GM21619 (cell line): ENCODE measurements at regions not wholly inside any gene's neighbourhood (a gene's known extent, or its start where the extent isn't known, plus 50 kb on each side); places are given as distances from the start of the nearest gene placed in this dataset.

ENCODE experiments used
- ATAC-seq: cut with Tn5 transposase; IDR thresholded peaks from one replicate; pipeline ENCODE4 v1.9.1; 2021; ENCODE audit not compliant: unreplicated experiment

GRCh38 chr4:137333031-137333430 is 199.3 kb downstream of the PCDH18 start:
- no peak for ATAC-seq

GRCh38 chr4:137312257-137312656 is 220.0 kb downstream of the PCDH18 start:
- ATAC-seq: no peak

GRCh38 chr4:137310593-137311490 is 221.5 kb downstream of the PCDH18 start:
- no peak for ATAC-seq

- ATAC-seq: no peak
Measured at GRCh38 chr4:137310166-137310565, 222.1 kb downstream of the PCDH18 start.

GRCh38 chr4:137309424-137309823 is 222.9 kb downstream of the PCDH18 start:
- no peak for ATAC-seq

GRCh38 chr4:137307806-137308205 is 224.5 kb downstream of the PCDH18 start:
- no peak for ATAC-seq

GRCh38 chr4:137300776-137301175 is 231.5 kb downstream of the PCDH18 start:
- no peak for ATAC-seq

DNA sequence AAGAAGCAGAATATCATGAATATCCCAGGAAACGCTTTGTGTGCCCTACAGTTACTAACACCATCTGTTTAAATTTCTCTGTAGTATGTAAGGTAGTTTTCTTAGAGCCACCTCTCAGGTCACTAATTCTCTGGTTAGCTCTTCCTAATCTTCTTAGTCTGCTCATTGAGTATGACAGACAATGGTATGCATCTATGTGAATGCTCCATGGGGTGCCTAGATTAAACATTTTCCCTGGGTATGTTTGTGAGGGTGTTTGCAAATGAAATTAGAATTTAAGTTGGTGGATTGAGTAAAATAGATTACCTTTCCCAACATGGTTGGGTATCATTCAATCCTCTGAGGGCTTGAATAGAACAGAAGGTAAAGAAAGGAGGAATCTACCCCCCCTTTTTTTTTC is 233.0 kb downstream of the PCDH18 start:
- ATAC-seq: no peak

DNA sequence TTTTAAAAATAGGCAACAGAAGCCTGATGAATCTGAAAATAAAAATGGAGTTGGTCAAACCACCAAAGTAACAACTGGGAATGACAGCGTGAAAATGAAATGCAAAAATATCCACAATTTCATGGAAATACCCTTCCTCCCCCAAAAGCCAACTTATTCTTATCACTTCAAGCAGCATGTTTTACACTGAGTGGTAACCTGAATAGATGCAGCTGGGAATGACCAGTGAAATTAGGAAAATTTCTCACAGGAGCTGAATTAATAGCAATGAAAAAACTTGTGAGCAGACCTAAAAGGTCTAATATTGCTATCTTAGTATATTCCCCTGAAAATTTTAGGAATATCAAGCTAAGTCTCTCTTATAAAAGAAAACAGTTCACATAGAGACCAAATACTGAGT is 239.0 kb downstream of the PCDH18 start:
- ATAC-seq: no peak

GRCh38 chr4:137283737-137284136 is 248.6 kb downstream of the PCDH18 start:
- no peak for ATAC-seq

DNA sequence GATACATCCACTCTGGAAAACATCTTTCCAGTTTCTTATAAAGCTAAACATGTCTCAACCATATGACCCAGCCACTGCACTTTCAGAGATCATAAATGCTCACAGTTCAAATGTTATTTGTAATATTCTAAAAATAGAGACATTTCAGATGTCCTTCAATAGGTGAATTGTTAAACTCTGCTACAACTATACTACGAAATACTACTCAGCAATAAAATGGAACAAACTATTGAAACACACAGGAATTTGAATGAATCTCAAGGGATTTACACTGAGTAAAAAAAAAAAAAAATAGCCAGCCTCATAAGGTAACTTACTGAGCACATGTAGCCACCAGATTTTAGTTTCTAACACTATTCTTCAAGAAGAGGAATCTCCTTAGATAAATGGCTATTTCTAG is 253.9 kb downstream of the PCDH18 start:
- ATAC-seq: no peak

DNA sequence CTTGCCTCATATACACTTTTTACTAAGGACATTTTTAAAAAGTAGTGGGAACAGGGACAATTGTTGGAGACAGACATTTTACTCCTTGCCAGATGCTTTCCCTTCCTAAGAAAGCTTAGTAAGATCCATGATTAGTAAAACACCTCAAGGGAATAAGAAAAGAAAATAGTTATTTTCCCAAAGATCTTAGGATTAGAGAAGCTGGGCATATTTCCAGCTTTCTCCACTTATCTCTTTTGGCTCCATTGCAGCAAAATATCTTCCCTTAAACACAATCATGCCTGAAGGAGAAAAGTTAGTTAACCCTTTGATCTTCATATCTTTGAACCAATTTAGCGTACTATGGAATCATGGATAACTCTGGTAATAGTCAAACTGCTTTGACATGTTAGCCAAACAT is 257.9 kb downstream of the PCDH18 start:
- ATAC-seq: no peak

GRCh38 chr4:137267024-137267423 is 265.3 kb downstream of the PCDH18 start:
- ATAC-seq: no peak

GRCh38 chr4:137266511-137266910 is 265.8 kb downstream of the PCDH18 start:
- no peak for ATAC-seq

DNA sequence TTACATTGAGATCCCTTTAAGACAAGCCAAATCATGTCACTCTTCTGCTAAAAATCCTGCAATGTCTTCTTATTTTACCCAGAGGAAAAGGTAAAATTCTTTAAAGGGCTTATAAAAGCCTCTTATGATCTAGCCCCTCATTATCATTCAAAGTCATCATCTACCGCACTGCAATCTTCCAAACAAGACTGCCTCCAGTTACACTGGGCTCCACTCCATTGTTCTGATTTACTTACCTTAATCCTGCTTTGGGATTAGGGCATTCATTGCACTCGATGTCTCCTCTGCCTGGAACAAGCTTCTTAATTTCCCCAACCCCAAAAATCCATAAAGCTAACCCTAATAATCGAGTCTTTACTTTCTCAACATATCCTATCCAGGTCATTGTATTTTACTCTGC is 269.1 kb downstream of the PCDH18 start:
- no peak for ATAC-seq

- no peak for ATAC-seq
Measured at GRCh38 chr4:137253949-137254348, 278.3 kb downstream of the PCDH18 start.

DNA sequence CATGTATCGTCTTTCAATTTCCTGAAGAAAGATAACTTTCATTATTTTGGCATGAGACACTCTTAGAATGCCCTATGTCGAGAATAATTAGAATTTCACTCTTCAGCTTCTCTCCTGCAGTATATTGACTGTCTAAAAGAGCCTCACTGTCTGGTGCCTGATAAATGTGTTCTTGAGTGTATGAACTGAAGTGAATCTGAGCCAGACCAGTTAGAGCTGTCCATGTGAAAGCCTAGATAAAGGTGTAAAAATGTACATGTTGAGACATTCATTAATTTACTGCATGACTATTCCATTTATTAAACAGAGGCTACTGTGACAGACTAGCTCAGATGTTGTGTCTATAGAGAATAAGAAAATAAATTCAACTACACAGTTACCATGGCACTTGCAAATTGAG is 283.2 kb downstream of the PCDH18 start:
- ATAC-seq: no peak

- ATAC-seq: no peak
Measured at GRCh38 chr4:137238456-137239162, 293.7 kb downstream of the PCDH18 start.

DNA sequence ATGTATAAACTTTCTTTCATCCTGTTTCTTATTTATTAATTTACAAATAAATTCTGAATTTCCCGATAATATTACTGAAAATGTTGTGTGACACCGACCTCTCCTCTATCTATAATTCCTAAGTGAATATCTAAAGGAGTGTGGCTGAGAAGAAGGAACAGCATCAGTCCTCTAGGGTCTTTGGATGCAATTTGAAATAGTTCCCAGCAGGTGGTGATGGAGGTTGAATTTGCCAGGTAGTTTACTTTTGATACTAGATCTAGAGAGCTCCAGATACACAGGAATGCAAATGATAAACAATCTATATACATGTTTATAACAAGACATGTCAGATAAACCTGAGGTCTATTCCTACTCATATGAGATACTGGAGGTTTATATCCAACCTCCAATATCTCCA is 305.4 kb downstream of the PCDH18 start:
- no peak for ATAC-seq

DNA sequence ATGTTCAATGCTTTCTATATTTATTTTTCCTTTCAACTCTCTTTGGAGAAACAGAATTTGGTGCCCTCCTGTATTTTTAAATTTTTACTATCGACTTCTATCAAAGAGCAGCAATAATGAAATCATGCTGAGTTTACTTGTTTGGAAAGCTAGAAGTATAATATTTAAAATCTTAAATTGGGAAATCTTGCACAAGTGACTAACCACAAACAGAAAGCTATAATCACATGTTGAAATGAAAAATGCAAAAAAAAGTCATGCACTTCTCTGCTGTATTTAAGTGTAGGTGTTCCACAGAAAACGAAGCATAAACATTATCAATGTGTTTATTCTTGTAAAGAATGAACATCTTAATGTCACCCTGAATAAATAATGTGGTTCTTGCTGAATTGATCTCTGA is 306.1 kb downstream of the PCDH18 start:
- no peak for ATAC-seq

GRCh38 chr4:137213372-137214173 is 318.7 kb downstream of the PCDH18 start:
- ATAC-seq: no peak

- ATAC-seq: no peak
Measured at GRCh38 chr4:137212601-137213000, 319.7 kb downstream of the PCDH18 start.
